GM12865 (cell line): ENCODE measurements at regions not wholly inside any gene's neighbourhood (a gene's known extent, or its start where the extent isn't known, plus 50 kb on each side); places are given as distances from the start of the nearest gene placed in this dataset.

Source experiments
- DNase-seq: peaks from one replicate; pipeline ENCODE4 v3.0.0; 2010; ENCODE audit warnings: low read depth
- H3K4me3 ChIP-seq: 2 replicates; pipeline ENCODE4 v1.5.1; 2011; ENCODE audit warnings: mild to moderate bottlenecking, low read depth, low read length, control low read depth
- TF ChIP-seq, protein P1 (sequence below): IDR thresholded peaks from 2 replicates; pipeline ENCODE4 v1.5.1; 2011; ENCODE audit warnings: low read length, control low read depth, low read depth, inconsistent platforms; ENCODE audit not compliant: insufficient read depth; ENCODE audit errors: missing control alignments

DNA sequence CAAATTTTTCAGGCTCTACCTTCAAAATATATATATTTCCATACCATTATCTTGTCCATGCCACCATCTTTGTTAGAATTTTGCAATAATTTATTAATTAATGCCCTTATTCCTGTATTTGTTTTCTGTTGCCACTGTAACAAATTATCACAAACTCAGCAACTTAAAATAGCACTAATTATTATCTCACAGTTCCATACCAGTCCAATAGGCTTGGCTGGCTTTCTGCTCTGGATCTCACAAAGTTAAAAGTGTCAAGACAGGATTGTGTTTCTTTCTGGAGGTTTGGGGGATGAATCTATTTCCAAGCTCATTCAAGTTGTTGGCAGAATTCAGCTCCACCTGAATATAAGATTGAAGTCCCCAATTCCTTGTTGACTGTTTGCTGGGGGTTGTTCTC, 58.6 kb upstream of the SLC38A4 start:
- H3K4me3 ChIP-seq = no peak overlapping the region
- TF ChIP-seq, protein P1, sequence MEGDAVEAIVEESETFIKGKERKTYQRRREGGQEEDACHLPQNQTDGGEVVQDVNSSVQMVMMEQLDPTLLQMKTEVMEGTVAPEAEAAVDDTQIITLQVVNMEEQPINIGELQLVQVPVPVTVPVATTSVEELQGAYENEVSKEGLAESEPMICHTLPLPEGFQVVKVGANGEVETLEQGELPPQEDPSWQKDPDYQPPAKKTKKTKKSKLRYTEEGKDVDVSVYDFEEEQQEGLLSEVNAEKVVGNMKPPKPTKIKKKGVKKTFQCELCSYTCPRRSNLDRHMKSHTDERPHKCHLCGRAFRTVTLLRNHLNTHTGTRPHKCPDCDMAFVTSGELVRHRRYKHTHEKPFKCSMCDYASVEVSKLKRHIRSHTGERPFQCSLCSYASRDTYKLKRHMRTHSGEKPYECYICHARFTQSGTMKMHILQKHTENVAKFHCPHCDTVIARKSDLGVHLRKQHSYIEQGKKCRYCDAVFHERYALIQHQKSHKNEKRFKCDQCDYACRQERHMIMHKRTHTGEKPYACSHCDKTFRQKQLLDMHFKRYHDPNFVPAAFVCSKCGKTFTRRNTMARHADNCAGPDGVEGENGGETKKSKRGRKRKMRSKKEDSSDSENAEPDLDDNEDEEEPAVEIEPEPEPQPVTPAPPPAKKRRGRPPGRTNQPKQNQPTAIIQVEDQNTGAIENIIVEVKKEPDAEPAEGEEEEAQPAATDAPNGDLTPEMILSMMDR = no peak
- DNase-seq = no peak

DNA sequence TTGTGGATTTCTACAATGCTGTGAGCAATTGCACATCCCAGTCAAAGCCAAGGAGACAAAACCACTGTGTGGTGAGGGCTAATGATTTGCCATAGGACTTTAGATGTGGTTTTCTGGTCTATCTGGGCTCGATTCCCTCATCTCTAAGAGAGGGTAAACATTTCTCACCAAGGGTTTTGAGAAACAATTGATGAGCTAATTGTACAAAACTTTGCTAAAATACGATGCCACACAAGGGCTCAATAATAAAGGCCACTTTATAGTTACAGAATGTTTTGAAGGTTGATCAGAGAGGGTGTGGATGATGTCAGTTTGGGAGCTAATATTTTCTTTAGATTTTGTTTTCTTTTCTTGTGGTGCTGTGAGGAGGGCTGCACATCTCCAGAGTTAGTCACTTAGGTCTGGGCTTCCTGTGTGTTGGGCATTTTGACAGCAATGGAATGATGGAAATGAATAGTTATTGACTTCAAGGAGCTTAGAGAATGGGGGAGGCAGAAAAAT, 60.8 kb upstream of the SLC38A4 start:
- DNase-seq = no peak
- no peak overlapping the region for H3K4me3 ChIP-seq
- TF ChIP-seq, protein P1 = no peak

DNA sequence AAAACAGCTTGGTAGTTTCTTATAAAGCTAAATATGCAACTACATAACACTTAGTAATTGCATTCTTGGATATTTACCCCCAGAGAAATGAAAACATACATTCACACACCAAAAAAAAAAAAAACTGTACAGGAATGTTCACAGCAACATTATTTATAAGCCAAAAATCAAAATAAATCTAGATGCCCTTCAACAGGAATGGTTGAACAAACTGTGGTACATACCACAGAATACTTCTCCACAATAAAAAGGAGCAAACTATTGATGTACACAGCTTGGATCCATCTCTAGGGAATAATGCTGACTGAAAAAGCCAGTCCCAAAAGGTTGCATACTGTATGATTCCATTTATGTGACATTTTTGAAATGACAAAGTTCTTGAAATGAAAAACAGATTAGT, 62.1 kb upstream of the SLC38A4 start:
- H3K4me3 ChIP-seq = no peak overlapping the region
- TF ChIP-seq, protein P1 = no peak
- DNase-seq = no peak

DNA sequence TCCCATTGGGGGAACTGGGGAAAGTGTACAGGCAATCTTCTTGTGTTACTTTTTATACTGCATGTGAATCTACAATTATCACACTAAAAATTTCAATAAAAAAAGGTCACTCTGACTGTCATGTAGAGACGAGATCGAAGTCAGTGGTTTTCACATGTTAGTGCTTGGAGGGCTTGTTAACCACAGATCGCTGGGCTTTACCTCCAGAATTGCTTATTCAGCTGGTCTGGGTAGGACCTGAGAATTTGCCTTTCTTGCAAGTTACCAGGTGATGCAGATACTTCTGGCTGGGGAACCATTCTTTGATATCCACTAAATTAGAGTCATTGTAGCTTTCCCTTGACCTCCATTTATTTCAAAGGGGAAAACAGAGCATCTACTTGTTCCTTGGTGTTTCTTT, 62.8 kb upstream of the SLC38A4 start:
- TF ChIP-seq, protein P1 = no peak
- no peak for DNase-seq
- H3K4me3 ChIP-seq = no peak overlapping the region

DNA sequence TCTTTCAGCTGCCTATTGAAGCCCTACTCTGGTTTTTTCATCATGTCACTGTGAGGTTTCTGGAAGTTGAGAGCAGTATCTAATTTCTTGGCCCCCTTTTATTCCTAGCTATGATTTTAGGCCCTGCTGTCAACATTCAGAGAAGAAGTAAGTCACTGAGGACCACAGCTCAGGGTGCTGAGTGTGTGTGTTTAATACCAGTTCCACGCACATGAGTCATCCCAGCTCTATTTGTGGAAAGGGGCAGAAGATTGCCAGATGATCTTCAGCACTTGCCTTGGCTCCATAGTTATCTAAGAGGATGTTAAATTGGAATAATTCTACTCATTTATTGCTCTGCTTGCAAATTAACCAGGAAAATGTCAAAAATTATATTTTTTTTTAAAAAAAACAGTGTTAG, 65.5 kb upstream of the SLC38A4 start:
- TF ChIP-seq, protein P1 = no peak
- no peak overlapping the region for H3K4me3 ChIP-seq
- no peak for DNase-seq

DNA sequence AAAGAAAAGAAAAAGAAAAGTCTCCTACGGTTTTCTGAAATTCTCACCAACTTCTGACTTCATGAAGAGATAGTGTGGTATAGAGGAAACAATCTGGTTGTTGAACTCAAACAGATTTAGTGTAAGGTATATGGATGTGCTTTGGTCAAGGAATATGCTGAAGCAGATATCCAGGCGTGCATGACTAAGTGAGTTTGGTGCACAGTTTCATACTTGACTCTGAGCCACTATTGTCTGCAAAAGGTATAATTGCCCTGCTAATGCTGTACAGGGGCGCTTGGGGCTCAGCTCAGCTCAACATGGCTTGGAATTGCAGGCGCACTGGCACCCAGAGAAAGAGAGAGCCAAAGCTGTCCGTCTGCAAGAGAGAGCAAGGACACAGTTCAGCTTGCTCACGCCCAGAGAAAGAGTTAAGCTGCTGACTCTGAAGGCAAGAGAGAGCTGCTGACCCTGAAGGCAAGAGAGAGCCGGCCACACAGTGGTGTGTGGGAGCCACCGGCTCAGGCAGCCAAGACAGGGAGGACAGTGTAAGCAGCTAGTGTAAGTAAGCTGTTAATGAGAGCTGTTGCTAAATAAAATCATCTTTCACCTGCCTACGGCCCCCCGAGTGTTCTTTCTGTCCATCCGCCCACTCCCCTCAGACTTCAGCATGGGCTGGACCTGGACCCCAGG, 66.4 kb upstream of the SLC38A4 start:
- TF ChIP-seq, protein P1 = no peak
- DNase-seq = no peak

DNA sequence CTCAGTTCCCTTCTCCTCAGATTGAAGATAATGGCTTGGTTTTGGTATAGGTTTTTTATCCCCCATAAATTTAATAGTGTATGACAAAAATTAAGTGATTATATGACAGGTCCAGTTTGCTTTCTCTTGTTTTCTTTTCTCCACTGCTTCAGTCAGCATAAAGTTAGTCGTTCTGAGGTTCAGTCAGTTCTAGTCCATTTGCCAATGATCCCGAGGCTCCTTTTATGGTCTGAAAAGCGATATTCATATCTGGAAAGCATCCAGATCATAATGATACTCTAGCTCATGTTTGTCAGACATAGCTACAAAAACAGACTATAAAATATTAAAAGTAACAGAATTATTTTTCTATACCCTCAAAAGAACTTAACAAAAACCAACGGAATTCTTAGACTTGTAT, 67.1 kb upstream of the SLC38A4 start:
- no peak for DNase-seq
- TF ChIP-seq, protein P1 = no peak
- no peak overlapping the region for H3K4me3 ChIP-seq

More for the DNA sequence above, 66.4 kb upstream of the SLC38A4 start:
- H3K4me3 ChIP-seq = no peak overlapping the region
